SK-N-DZ (cell line): ENCODE measurements at regions not wholly inside any gene's neighbourhood (a gene's known extent, or its start where the extent isn't known, plus 50 kb on each side); places are given as distances from the start of the nearest gene placed in this dataset.

ENCODE experiments used
- DNase-seq: peaks from one replicate; pipeline ENCODE4 v3.0.0-alpha.2; 2015; ENCODE audit warnings: low spot score

DNA sequence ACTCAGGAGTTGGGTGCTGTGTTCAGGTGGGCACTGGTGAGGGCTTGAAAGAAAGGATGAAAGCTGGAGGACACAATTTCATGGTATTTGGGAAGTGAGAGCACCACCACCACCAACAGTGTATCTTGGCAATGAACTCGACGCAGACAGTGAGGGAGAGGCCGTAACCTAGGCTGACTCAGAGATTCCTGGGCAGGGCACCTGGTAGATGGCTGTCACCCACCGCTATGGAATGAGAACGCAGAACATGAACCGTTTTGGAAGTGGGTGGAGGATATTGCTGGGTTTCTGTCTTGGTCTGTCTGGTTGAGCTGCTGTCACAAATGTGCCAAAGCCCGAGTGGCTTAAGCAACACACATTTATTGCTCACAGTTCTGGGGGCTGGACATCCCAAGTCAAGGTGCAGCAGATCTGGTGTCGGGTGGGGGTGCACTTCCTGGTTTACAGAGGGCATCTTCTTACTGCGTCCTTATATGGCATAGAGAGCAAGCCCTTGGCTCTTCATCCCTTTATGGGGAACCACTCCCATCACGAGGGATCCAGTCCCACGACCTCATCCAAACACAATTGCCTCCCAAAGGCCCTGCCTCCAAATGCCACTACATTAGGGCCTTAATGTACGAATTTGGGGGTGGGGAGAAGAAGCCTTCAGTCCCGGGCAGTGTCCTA is 246.3 kb downstream of the SIPA1L2 start:
- no peak for DNase-seq

- DNase-seq: no peak
Measured at GRCh38 chr1:232382671-232383070, 247.3 kb downstream of the SIPA1L2 start.

GRCh38 chr1:232381394-232382100 is 248.4 kb downstream of the SIPA1L2 start:
- no peak for DNase-seq

DNA sequence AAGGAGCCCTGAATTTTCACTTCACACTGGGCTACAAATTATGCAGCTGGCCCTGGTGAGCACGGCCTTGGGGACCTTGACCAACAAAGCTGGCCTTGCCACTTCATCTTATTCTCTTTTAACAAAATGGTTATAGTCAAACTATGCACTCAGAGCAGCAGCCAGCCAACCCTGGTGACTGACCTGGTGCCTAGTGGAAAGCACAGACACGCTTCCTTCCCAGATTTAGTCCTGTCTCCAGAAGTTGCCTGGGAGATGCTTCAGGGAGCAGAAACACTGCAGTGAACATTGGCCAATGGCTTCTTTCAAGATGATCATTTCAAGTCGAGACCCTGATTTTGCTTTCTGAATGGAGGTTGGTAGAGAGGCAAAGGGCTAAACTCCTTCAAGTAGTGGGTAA is 249.3 kb downstream of the SIPA1L2 start:
- no peak for DNase-seq

DNA sequence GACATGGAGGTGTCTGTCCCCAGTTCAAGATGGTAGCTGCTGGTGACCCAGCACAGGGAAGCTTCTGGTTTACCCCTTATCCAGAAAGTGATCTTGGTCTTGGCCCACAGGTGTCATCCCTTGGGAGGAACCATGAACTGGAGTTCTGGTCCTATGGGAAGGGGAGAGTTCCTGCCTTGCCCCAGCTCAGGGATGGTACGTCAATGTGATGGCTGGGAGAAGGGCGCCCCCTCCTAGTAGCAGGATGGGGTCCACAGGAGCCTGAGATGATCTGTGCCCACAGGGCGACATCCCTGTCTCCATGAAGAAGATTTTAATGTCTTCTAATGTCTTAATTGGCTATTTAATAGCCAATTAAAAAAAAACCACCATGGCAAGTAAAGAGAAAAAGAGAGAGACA is 249.8 kb downstream of the SIPA1L2 start:
- DNase-seq: no peak

DNA sequence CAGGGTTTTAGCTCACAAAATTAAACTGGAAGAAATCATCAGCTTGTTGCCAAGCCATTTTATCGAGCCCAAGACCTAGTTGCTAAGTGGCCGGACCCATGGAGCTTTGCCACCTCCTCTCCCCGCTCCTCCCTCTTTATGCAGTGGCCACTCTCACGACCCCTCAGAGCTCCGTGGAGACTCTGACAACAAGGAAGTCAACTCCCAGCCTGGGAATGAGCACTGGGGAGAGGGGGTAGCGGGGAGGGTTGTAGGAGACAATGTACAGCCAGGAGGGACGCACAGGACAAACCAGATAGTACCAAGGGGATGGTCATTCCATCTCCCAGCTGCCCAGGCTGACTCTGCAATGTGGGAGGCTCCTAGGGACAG is 250.9 kb downstream of the SIPA1L2 start:
- no peak for DNase-seq

DNA sequence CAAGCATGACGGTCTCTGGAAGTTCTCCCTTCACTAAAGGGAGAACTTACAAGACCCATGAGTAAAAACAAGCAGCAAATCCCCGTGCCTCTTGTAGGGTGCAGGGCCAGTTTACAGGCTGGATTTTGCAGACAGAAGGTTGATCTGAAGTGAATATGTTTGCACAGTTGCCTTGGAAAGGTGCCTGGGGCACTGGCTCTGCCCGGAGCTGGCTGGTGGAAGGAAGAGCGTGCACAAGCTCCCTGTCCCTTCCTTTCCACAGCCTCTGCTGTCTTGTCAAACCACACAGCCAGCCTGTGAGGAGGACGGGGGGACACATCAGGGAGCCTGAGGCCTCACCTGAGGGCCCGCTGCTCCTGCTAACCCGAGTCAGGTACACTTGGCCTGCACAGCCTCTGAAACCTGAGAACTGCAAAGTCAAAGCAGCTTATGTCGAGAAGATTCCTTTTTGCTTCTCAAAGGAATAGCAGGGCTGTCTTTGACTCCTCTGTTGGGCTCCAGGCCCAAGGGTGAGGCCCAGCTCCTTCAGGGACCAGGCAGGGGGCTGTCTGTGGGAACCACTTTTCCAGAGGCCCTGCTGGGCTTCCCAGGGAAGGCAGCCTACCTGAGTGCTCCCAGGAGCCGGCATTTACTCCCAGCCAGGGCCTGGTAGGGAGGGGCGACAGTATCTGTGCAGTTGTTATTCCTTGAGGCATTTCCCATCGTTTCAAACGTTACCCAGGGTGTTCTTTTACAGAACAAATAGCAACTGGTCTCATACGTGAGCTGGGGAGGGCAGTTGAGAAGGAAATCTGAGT is 251.5 kb downstream of the SIPA1L2 start:
- DNase-seq: no peak

DNA sequence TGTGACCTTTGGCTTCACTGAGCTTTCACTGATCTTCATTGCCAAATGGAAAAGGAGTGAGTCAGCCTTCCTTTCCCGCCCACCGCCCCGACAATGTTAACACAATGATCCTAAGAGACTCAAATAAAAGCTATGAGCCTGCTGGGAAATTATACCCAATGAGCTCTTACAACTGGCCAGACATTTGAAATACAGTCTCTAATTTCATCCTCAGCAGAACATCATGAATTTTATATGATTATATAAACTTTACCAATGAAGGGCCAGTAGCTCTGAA is 252.5 kb downstream of the SIPA1L2 start:
- no peak for DNase-seq

- no peak for DNase-seq
Measured at GRCh38 chr1:232376632-232377493, 253.1 kb downstream of the SIPA1L2 start.

DNA sequence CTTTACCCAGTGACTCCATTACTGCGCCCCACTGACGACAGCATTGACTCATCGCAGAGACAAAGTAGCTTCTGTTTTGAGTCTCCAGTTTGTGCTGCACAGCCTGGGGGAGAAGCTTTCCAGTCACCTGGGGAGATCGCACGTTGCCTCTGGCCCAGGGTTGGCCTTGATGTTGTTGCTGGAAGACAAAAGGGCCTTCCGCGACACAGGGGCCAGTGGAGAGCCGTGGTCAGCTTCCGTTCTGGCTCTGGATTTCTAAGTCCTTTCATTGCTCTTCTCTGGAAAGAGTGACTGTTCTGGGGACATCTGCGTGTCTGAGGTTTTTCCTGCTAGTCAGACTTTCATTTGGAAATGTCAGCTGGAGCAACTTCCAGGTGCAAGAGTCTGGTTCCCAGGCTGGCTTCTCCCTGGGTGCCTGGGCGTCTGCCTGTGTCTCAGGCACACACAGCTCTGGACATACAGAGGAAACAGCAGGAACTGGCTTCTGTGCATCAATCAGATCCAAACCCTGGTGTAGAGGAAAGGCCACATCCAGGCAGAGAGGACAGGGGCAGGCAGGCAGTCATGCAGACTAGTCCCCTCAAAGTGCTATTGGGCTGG is 257.0 kb downstream of the SIPA1L2 start:
- DNase-seq: no peak

DNA sequence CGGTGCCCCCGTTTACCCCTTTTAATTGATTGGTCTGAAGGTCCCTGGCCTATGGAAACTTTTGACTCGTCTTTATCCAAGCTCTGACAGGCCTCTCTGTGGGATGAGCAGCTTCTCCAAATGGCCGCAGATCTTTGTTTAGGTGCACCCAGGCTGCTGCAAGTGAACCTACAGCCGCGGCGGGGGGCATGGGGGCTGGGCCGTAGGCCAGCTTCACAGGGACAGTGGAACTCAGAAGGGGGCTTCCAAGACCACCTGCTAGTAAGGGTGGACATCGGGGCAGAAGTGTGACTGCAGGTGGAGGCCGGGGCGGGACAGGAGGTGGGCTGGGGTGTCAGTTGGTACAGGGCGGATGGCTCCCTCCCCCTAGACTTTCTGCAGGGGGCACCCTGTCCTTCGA is 257.5 kb downstream of the SIPA1L2 start:
- no peak for DNase-seq

DNA sequence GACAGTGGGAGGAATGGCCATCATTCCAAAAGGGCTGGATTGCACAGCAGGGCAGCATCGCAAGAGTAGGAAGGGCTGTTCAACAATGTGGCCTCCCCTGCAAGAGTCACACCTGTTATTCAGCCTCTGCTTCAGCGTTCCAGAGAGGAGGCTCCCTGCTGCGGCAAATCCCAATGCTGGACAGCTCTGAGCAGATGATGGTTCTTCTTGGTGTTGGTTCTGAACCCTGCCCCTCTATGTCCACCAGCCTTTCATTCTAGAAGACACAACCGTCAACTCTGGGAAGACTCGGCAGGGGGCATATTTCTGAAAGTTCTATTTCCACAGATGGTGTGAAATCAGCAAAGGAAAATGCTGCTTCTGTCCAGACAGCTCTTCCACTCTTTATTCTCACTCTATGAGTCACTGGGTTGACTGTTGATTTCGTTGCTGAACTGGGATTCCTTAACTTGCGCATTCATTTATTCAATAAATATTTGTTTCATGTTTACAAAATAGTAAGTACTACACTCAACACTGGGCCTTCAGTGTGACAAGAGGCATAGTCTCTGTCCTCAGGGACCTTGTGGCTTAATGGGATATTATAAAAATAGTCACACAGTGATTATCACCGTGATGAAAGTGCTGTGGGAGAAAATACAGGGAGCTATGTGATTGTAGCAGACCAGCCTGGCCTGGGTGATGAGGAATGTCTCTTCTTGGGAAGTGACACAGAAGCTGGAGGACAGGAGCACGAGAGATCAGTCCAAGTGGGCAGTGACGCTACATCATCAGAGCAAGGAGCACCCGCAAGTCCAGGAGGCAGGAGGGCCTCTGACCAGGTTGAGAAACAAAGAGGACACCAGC is 260.3 kb downstream of the SIPA1L2 start:
- DNase-seq: no peak

DNA sequence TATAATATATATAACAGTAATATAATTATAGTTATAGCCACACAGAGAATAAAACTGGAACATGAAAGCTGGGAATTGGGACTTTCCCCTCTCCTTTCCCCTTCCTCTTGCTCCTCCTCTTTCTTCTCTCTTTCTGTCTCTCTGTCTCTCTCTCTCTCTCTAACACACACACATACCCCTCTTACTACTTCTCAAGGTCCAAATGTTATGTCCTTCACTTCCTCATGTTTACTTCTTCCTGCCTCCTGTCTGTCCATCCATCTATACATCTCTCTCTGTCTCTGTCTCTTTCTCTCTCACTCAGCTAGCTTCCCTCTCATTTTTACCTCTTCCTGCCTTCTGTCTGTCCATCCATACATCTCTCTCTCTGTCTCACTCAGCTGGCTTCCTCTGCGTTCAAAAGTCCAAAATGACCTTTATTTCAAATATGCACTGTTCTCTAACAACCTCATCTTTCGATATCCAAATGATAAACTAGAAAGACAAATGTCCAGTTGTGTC is 261.1 kb downstream of the SIPA1L2 start:
- DNase-seq: no peak

DNA sequence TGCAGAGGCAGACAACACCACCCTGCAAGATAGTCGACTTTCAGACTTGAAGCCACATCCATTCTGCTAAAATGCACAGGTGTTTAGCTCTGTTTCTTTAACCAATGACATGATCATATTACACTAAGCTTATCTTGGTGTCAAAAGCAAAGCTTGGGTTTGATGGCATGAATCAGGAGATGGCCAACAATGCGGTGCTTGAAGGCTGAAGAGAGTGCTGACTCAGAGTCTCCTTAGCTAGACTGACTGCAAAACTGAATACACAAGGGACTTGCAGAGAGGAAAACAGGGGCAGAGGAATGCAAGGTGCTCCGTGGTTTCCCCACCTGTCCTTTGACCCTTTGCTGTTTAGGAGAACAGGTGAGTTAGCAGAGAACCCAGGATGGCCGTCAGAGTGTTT is 262.6 kb downstream of the SIPA1L2 start:
- no peak for DNase-seq

GRCh38 chr1:232364654-232365382 is 265.1 kb downstream of the SIPA1L2 start:
- DNase-seq: no peak

DNA sequence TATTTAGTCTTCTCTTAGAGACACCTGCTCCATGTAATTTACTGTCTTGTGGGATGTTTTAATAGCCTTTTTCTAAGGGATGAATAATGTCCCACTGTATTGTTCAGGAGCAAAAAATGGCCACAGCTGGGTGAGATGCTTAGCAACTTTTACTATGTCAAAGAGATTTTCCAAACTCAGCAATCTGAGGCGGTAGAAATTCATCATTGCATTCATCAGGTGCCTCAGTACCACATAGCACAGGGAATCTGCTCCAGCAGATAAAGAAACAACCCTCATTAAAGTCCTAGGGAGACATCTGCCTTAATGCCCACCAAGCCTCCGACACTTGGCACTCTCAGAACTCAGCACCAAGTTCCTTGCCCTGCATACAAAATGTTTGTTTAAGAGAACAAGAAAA is 266.9 kb downstream of the SIPA1L2 start:
- no peak for DNase-seq

- DNase-seq: no peak
Measured at GRCh38 chr1:232357416-232357815, 272.5 kb downstream of the SIPA1L2 start.

DNA sequence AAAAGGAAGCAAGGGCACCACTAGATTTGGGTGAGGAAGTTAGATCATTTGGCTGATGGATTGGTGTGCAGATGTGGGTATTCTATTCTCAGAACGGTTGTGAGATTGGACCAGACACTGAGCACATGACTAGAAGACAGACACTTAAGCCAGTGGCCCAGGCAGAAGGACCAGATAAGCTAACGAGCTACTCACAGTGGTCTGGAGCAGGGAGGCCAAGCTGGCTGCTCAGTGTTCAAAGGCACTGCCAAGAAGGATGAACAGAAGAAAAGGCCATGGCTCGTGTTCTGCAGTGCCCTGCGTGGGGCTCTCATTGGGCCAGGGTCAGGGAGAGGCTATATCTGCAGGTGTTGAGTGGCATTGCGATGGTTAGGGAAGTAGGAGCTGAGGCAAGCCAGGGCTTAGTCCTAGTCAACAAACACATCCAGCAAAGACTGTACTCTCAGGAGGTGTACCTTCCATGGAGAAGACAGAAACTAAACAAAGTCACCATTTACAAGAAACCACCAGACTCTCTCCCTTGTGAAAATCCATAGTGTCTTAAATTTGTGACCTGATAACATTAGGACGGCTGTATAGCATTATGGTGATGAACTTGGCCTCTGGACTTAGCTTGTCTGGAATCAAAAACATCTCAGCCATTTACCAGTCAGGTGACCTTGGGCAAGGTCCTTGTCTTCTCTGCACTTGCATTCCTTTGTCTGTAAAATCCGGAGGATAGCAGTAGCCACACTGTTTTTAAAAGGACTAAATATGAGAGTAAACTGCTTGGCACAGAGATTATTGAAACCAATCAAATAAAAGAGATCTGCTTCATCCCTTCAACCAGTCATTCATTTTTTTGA is 274.5 kb downstream of the SIPA1L2 start:
- DNase-seq: no peak

- DNase-seq: no peak
Measured at GRCh38 chr1:232353001-232353400, 276.9 kb downstream of the SIPA1L2 start.
